Mesenchymal stem cell (in vitro differentiated cells and primary cell): ENCODE measurements at regions not wholly inside any gene's neighbourhood (a gene's known extent, or its start where the extent isn't known, plus 50 kb on each side); places are given as distances from the start of the nearest gene placed in this dataset.

Experiments
- DNase-seq: peaks from one replicate; pipeline ENCODE4 v3.0.0-alpha.2; 2013
- H2AFZ ChIP-seq: one replicate; pipeline ENCODE4 v1.6.1; 2013; ENCODE audit warnings: low read depth, mild to moderate bottlenecking, control low read depth, inconsistent platforms, low read length, moderate library complexity
- H2AK5ac ChIP-seq: 2 replicates; pipeline ENCODE4 v1.6.1; 2013; ENCODE audit warnings: low read length, moderate library complexity, mild to moderate bottlenecking, inconsistent platforms; ENCODE audit not compliant: severe bottlenecking
- H2BK120ac ChIP-seq: one replicate; pipeline ENCODE4 v1.6.1; 2013; ENCODE audit warnings: low read depth, mild to moderate bottlenecking, inconsistent platforms, low read length, moderate library complexity
- H2BK12ac ChIP-seq, 2 experiments: one replicate each; pipeline ENCODE4 v1.6.1; 2013; ENCODE audit warnings: inconsistent platforms in 2 of 2, low read length in 2 of 2, mild to moderate bottlenecking in 2 of 2, moderate library complexity in 2 of 2, control low read depth in 1 of 2
- H2BK15ac ChIP-seq: one replicate; pipeline ENCODE4 v1.6.1; 2013; ENCODE audit warnings: mild to moderate bottlenecking, low read depth, inconsistent platforms; ENCODE audit not compliant: poor library complexity, severe bottlenecking
- H2BK5ac ChIP-seq: 2 replicates; pipeline ENCODE4 v1.6.1; 2013; ENCODE audit warnings: low read depth, mild to moderate bottlenecking, low read length, control low read depth, inconsistent platforms; ENCODE audit not compliant: poor library complexity, severe bottlenecking
- H3K14ac ChIP-seq, 2 experiments: one replicate each; pipeline ENCODE4 v1.6.1; 2013; ENCODE audit warnings: inconsistent platforms in 2 of 2, low read length in 2 of 2, control low read depth in 1 of 2, mild to moderate bottlenecking in 1 of 2, moderate library complexity in 1 of 2
- H3K18ac ChIP-seq, 2 experiments: one replicate each; pipeline ENCODE4 v1.6.1; 2013; ENCODE audit warnings: inconsistent platforms in 2 of 2, low read length in 2 of 2, control low read depth in 1 of 2, low read depth in 1 of 2, mild to moderate bottlenecking in 1 of 2
- H3K23ac ChIP-seq, 2 experiments: one replicate each; pipeline ENCODE4 v1.6.1; 2013; ENCODE audit warnings: inconsistent platforms in 2 of 2, low read length in 2 of 2, mild to moderate bottlenecking in 2 of 2, moderate library complexity in 2 of 2, control low read depth in 1 of 2
- H3K27ac ChIP-seq: 2 replicates; pipeline ENCODE4 v1.5.1; 2013; ENCODE audit warnings: mild to moderate bottlenecking, moderate library complexity, low read length, control low read depth, inconsistent platforms; ENCODE audit not compliant: poor library complexity, severe bottlenecking
- H3K27me3 ChIP-seq, 2 experiments: 2 replicates each; pipeline versions ENCODE4 v1.6.1 to v1.7.0; 2013; ENCODE audit warnings: low read length in 2 of 2, mild to moderate bottlenecking in 2 of 2, moderate library complexity in 2 of 2, control low read depth in 1 of 2, inconsistent platforms in 1 of 2; ENCODE audit not compliant: control insufficient read depth in 1 of 2, insufficient read depth in 1 of 2
- H3K36me3 ChIP-seq, 2 experiments: 2 replicates each; pipeline versions ENCODE4 v1.6.1 to v1.7.0; 2013; ENCODE audit warnings: low read length in 2 of 2, control low read depth in 1 of 2, inconsistent platforms in 1 of 2, low read depth in 1 of 2, mild to moderate bottlenecking in 1 of 2; ENCODE audit not compliant: insufficient read depth in 2 of 2, control insufficient read depth in 1 of 2
- H3K4ac ChIP-seq, 2 experiments: one replicate each; pipeline ENCODE4 v1.6.1; 2013; ENCODE audit warnings: inconsistent platforms in 2 of 2, low read length in 2 of 2, mild to moderate bottlenecking in 2 of 2, moderate library complexity in 2 of 2, control low read depth in 1 of 2, low read depth in 1 of 2
- H3K4me1 ChIP-seq: 2 replicates; pipeline ENCODE4 v1.6.1; 2013; ENCODE audit warnings: low read depth, low read length, control low read depth; ENCODE audit not compliant: control insufficient read depth, insufficient read depth
- H3K4me2 ChIP-seq: 2 replicates; pipeline ENCODE4 v1.6.1; 2013; ENCODE audit warnings: low read length, mild to moderate bottlenecking, inconsistent platforms; ENCODE audit not compliant: poor library complexity, severe bottlenecking
- H3K4me3 ChIP-seq, 2 experiments: 2 replicates each; pipeline versions ENCODE4 v1.5.1 to v1.7.0; 2013; ENCODE audit warnings: low read length in 2 of 2, mild to moderate bottlenecking in 2 of 2, control low read depth in 1 of 2, low read depth in 1 of 2; ENCODE audit not compliant: insufficient read depth in 1 of 2
- H3K79me1 ChIP-seq: replicated peaks from 2 replicates; pipeline ENCODE4 v1.6.1; 2013; ENCODE audit warnings: mild to moderate bottlenecking, control low read depth, low read length, inconsistent platforms; ENCODE audit not compliant: poor library complexity, severe bottlenecking
- H3K9ac ChIP-seq: 2 replicates; pipeline ENCODE4 v1.7.0; 2013; ENCODE audit warnings: mild to moderate bottlenecking, low read length, moderate library complexity
- H3K9me3 ChIP-seq: 2 replicates; pipeline ENCODE4 v1.7.0; 2013; ENCODE audit warnings: mild to moderate bottlenecking, low read length; ENCODE audit not compliant: control insufficient read depth
- H4K8ac ChIP-seq: one replicate; pipeline ENCODE4 v1.6.1; 2013; ENCODE audit warnings: inconsistent platforms, mild to moderate bottlenecking, low read length, moderate library complexity
- H4K91ac ChIP-seq: one replicate; pipeline ENCODE4 v1.6.1; 2013; ENCODE audit warnings: mild to moderate bottlenecking, low read length, inconsistent platforms
- WGBS: methylation state at CpG from one replicate; pipeline ENCODE4 v1.1.7; 2013; ENCODE audit warnings: mixed read lengths; 5-methylcytosine and 5-hydroxymethylcytosine counted together

DNA sequence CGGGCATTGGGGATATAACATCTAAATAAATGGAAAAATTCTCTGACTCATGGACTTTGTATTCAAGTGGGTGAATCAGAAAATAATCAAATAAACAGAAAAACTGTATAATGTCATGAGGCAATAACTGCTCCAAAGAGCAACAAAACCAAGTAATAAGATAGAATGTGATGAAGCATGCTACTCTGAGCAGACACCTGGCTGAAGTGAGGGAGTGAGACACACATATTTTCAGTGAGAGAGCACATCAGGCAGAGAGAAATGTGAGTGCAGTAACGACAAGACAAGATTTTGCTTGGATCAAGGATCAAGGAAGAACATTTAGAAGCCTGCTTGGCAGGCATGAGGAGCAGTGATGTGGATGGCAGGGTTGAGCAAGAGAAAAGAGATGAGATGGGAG, 75.8 kb upstream of the CCDC91 start:
- H2BK5ac ChIP-seq, result no peak overlapping the region
- no peak overlapping the region for H3K4me3 ChIP-seq
- no peak overlapping the region for H4K8ac ChIP-seq
- H2BK12ac ChIP-seq, result no peak overlapping the region
- H3K4me1 ChIP-seq, result no peaks in the 10 kb centered on the region
- no peak overlapping the region for H3K4me2 ChIP-seq
- H3K4ac ChIP-seq, result no peak overlapping the region
- H3K23ac ChIP-seq, result no peak overlapping the region
- 29% methylated on average over 1 of the region's 2 CpGs for WGBS
- peak; percentile 54 for DNase-seq
- H3K27ac ChIP-seq, result no peak overlapping the region
- H4K91ac ChIP-seq, result no peak overlapping the region
- H3K36me3 ChIP-seq, result no peaks in the 10 kb centered on the region
- H2AK5ac ChIP-seq, result no peak overlapping the region
- H2BK120ac ChIP-seq, result no peak overlapping the region
- H3K14ac ChIP-seq, result no peak overlapping the region
- H2BK15ac ChIP-seq, result no peak overlapping the region
- H3K79me1 ChIP-seq, result no peaks in the 10 kb centered on the region
- no peaks in the 10 kb centered on the region for H3K9me3 ChIP-seq
- no peaks in the 10 kb centered on the region for H3K27me3 ChIP-seq
- no peak overlapping the region for H2AFZ ChIP-seq
- H3K9ac ChIP-seq, result peak overlapping the region; percentile 46
- H3K18ac ChIP-seq, result no peak overlapping the region

DNA sequence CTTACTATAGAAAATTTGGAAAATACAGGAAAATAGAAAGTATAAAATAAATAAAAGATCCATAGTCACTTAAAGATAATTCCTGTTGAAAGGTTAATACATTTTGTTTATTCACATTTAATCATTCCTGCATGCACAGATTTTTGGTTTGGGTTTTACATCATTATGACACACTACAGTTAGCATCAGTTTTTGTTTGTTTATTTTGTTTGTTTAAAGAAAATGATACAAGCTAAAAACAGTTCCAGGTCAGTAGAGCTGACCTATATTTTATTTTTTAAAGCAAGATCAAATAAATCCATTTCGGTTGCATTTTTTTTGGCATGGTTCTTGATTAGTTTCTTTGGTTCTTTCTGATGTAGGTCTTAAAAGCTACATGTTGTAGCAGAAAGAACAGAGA, 68.8 kb upstream of the CCDC91 start:
- no peak overlapping the region for H2AFZ ChIP-seq
- H3K4me1 ChIP-seq, result no peaks in the 10 kb centered on the region
- H3K4me2 ChIP-seq, result no peak overlapping the region
- no peak overlapping the region for H3K9ac ChIP-seq
- no peak overlapping the region for H3K27ac ChIP-seq
- no peaks in the 10 kb centered on the region for H3K36me3 ChIP-seq
- no peak overlapping the region for H3K23ac ChIP-seq
- H2BK15ac ChIP-seq, result no peak overlapping the region
- no peak overlapping the region for H3K18ac ChIP-seq
- no peaks in the 10 kb centered on the region for H3K27me3 ChIP-seq
- DNase-seq, result no peak
- no peak overlapping the region for H2AK5ac ChIP-seq
- no peaks in the 10 kb centered on the region for H3K79me1 ChIP-seq
- WGBS, result no CpG with 5 or more reads among the region's 1 CpG
- H3K9me3 ChIP-seq, result no peaks in the 10 kb centered on the region
- no peak overlapping the region for H2BK120ac ChIP-seq
- no peak overlapping the region for H3K14ac ChIP-seq
- H4K8ac ChIP-seq, result no peak overlapping the region
- H3K4me3 ChIP-seq, result no peak overlapping the region
- no peak overlapping the region for H2BK12ac ChIP-seq
- H2BK5ac ChIP-seq, result no peak overlapping the region
- H3K4ac ChIP-seq, result no peak overlapping the region
- H4K91ac ChIP-seq, result no peak overlapping the region

DNA sequence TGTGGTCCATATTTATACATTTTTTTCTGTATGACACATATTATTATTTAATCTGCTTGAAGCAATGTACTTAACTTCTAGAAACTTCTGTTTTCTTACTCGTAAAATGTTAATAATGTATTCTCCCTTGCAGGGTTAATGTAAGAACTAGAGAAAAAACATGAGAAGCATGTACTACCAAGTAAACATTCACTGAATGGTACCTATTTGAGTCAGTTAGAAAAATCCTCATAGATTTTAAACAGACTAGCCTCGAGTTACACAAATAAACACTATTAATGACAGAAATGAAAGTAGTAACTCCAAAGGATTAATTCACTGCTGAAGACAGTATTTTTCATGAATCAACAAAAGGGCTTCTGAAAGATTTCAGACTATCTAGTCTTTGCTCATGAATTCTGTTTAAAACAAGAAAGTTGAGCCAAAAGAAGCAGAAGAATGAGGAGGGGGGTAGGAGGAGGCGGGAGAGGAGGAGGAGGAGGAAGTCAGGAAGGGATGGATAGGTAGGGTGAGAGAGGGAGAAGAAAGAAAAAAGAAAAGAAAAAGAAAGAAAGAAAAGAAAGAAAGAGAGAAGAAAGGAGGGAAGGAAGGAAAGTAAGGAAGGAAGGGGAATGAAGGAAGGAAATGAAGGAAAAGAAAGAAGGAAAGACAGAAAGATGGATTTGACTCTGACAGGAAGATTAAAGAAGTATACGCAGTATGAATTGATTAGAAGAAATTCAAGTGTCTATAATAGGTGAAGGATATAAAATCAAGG, 68.2 kb upstream of the CCDC91 start:
- Histone ChIP-seq H2AK5ac (no peak overlapping the region), H2BK120ac (no peak overlapping the region), H3K27me3 (no peaks in the 10 kb centered on the region), H2BK5ac (no peak overlapping the region), H3K14ac (no peak overlapping the region), H3K27ac (no peak overlapping the region), H3K23ac (no peak overlapping the region), H3K9me3 (no peaks in the 10 kb centered on the region), H4K91ac (no peak overlapping the region), H3K9ac (no peak overlapping the region), H2BK15ac (no peak overlapping the region), H3K79me1 (no peaks in the 10 kb centered on the region), H3K4me2 (no peak overlapping the region), H3K18ac (no peak overlapping the region), H3K4me3 (no peak overlapping the region), H3K36me3 (no peaks in the 10 kb centered on the region), H2BK12ac (no peak overlapping the region), H2AFZ (no peak overlapping the region), H4K8ac (no peak overlapping the region), H3K4me1 (no peaks in the 10 kb centered on the region), H3K4ac (no peak overlapping the region)
- WGBS, result over 99% methylated on average over 2 of the region's 4 CpGs
- DNase-seq, result peak; percentile 5

DNA sequence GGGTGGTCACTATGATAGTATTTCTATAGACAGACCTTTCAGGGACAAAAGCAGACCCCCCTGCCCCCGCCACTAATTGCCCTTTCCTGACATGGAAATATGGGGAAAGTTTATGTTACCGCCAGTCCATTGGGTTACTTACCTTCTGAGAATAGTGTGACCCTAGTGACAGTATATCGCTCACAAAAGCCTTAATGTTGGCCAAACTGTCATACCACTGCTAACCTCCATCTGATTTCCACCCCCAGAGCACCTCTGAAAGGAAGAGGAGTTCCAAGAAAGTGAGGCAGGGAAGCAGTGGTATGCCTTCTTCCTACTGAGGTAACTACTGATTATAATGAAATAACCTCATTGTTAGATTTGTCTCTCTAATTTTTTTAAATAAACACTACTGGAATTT, 67.5 kb upstream of the CCDC91 start:
- Histone ChIP-seq H3K79me1 (no peaks in the 10 kb centered on the region), H2AK5ac (no peak overlapping the region), H3K27ac (no peak overlapping the region), H3K23ac (no peak overlapping the region), H2BK120ac (no peak overlapping the region), H3K27me3 (no peaks in the 10 kb centered on the region), H3K9me3 (no peaks in the 10 kb centered on the region), H4K8ac (no peak overlapping the region), H2BK5ac (no peak overlapping the region), H2BK15ac (no peak overlapping the region), H2BK12ac (no peak overlapping the region), H3K9ac (no peak overlapping the region), H3K4me3 (no peak overlapping the region), H3K4me1 (no peaks in the 10 kb centered on the region), H3K4me2 (no peak overlapping the region), H3K4ac (no peak overlapping the region), H3K36me3 (no peaks in the 10 kb centered on the region), H4K91ac (no peak overlapping the region), H2AFZ (no peak overlapping the region), H3K14ac (no peak overlapping the region), H3K18ac (no peak overlapping the region)
- DNase-seq, result no peak
- no CpG with 5 or more reads among the region's 3 CpGs for WGBS
